B cell (primary cell): ENCODE measurements at regions not wholly inside any gene's neighbourhood (a gene's known extent, or its start where the extent isn't known, plus 50 kb on each side); places are given as distances from the start of the nearest gene placed in this dataset.
"Not testable (repeated sequence)": the region's sequence is repeated elsewhere in the genome, so short reads cannot be mapped to it uniquely, and the experiment has no call there.

Experiments used
- ATAC-seq: fragments of 200-7000 bp; cut with Tn5 transposase; one replicate; pipeline ENCODE4 v1.10.0; 2021; ENCODE audit warnings: low read depth, mild to moderate bottlenecking, moderate number of reproducible peaks, moderate library complexity
- CTCF ChIA-PET: fragments of 350-600 bp; sonication (Branson Sonifier 250); formaldehyde crosslinking; loops from one replicate; lab custom pipeline; 2021; ENCODE audit warnings: antibody characterized with exemption, inconsistent platforms; lab: Charles Lee
- POLR2A ChIA-PET: fragments of 350-600 bp; sonication (Branson Sonifier 250); formaldehyde crosslinking; loops from one replicate; lab custom pipeline; 2021; ENCODE audit warnings: antibody characterized with exemption; lab: Charles Lee
- DNase-seq: peaks from one replicate; pipeline ENCODE4 v3.0.0; 2013
- H2AFZ ChIP-seq: 2 replicates; pipeline ENCODE4 v1.6.1; 2012; ENCODE audit warnings: mild to moderate bottlenecking, low read depth, low read length; ENCODE audit not compliant: insufficient read depth, poor library complexity, severe bottlenecking
- H3K27ac ChIP-seq, 2 donors: 1 replicate in 1 of 2; 2 replicates in 1 of 2; pipeline ENCODE4 v1.5.1; 2012 to 2013; ENCODE audit warnings: low read length in 2 of 2, mild to moderate bottlenecking in 2 of 2, moderate library complexity in 1 of 2
- H3K27me3 ChIP-seq, 4 experiments: fragments of 200-600 bp in 1 of 4; sonication (generic) in 1 of 4; replicated peaks in 1 of 4; 1 replicate in 2 of 4; 2 replicates in 2 of 4; pipeline versions ENCODE4 v1.6.1 to v1.7.0; 2013 to 2016; ENCODE audit warnings: low read length in 3 of 4, mild to moderate bottlenecking in 2 of 4, mixed read lengths in 1 of 4, moderate library complexity in 1 of 4; ENCODE audit not compliant: insufficient read depth in 4 of 4, control insufficient read depth in 3 of 4; ENCODE audit errors: control extremely low read depth in 1 of 4
- H3K36me3 ChIP-seq, 2 experiments: replicated peaks in 1 of 2; 1 replicate in 1 of 2; 2 replicates in 1 of 2; pipeline versions ENCODE4 v1.6.1 to v1.7.1; 2013; ENCODE audit warnings: low read length in 1 of 2; ENCODE audit not compliant: insufficient read depth in 2 of 2, control insufficient read depth in 1 of 2; ENCODE audit errors: control extremely low read depth in 1 of 2, extremely low read depth in 1 of 2
- H3K4me1 ChIP-seq, 2 donors: fragments of 200-600 bp in 1 of 2; sonication (generic) in 1 of 2; 1 replicate in 1 of 2; 2 replicates in 1 of 2; pipeline versions ENCODE4 v1.5.1 to v1.6.1; 2013 to 2017; ENCODE audit warnings: low read length in 2 of 2; ENCODE audit not compliant: control insufficient read depth in 2 of 2, insufficient read depth in 2 of 2
- H3K4me2 ChIP-seq: replicated peaks from 2 replicates; pipeline ENCODE3; 2012; ENCODE audit warnings: mild to moderate bottlenecking, low read depth, low read length; ENCODE audit not compliant: poor library complexity, severe bottlenecking
- H3K4me3 ChIP-seq, 5 experiments: fragments of 200-600 bp in 1 of 5; sonication (generic) in 1 of 5; 1 replicate in 3 of 5; 2 replicates in 2 of 5; pipeline versions ENCODE4 v1.5.1 to v1.7.0; 2011 to 2016; ENCODE audit warnings: low read length in 4 of 5, mild to moderate bottlenecking in 4 of 5, low read depth in 2 of 5, control low read depth in 1 of 5, moderate library complexity in 1 of 5; ENCODE audit not compliant: insufficient read depth in 1 of 5; ENCODE audit errors: control extremely low read depth in 1 of 5, extremely low read depth in 1 of 5
- H3K79me2 ChIP-seq: fragments of 200-600 bp; sonication (generic); one replicate; pipeline ENCODE4 v1.6.0; 2016; ENCODE audit warnings: low read length; ENCODE audit not compliant: control insufficient read depth, insufficient read depth
- H3K9ac ChIP-seq: fragments of 200-600 bp; sonication (generic); 2 replicates; pipeline ENCODE4 v1.6.1; 2017; ENCODE audit warnings: mild to moderate bottlenecking, low read length, moderate library complexity
- H3K9me3 ChIP-seq, 3 donors: one replicate each; pipeline versions ENCODE4 v1.6.1 to v1.7.1; 2013; ENCODE audit warnings: low read length in 2 of 3; ENCODE audit not compliant: control insufficient read depth in 2 of 3, insufficient read depth in 1 of 3; ENCODE audit errors: control extremely low read depth in 1 of 3
- H4K20me1 ChIP-seq: 2 replicates; pipeline ENCODE4 v1.6.0; 2012; ENCODE audit warnings: mild to moderate bottlenecking, low read length; ENCODE audit not compliant: insufficient read depth, control insufficient read depth, poor library complexity, severe bottlenecking
- H3K27ac Mint-ChIP-seq: one replicate; pipeline ENCODE4 v1.8.0; 2021; ENCODE audit warnings: mixed read lengths
- H3K27me3 Mint-ChIP-seq: one replicate; pipeline ENCODE4 v1.8.0; 2021; ENCODE audit warnings: mixed read lengths
- H3K4me1 Mint-ChIP-seq: one replicate; pipeline ENCODE4 v1.8.0; 2021; ENCODE audit warnings: mixed read lengths
- H3K4me3 Mint-ChIP-seq: one replicate; pipeline ENCODE4 v1.8.0; 2021; ENCODE audit warnings: mixed read lengths
- H3K9me3 Mint-ChIP-seq: one replicate; pipeline ENCODE4 v1.8.0; 2022; ENCODE audit warnings: mixed read lengths; ENCODE audit not compliant: insufficient read depth
- EZH2 ChIP-seq: IDR thresholded peaks from 2 replicates; pipeline ENCODE4 v1.6.1; 2012; ENCODE audit warnings: borderline replicate concordance, low read depth, mild to moderate bottlenecking, moderate library complexity, low read length; ENCODE audit not compliant: insufficient read depth, poor library complexity, severe bottlenecking
- WGBS: methylation state at CpG from one replicate; pipeline ENCODE4 v1.1.5; 2013; ENCODE audit warnings: missing lambda C conversion rate; ENCODE audit not compliant: insufficient coverage; 5-methylcytosine and 5-hydroxymethylcytosine counted together
- intact Hi-C: fragments of 100-400 bp; cut with micrococcal nuclease; formaldehyde crosslinking; loops from one replicate; pipeline ENCODE4 v1.10.0; 2022
- TF ChIP-seq, protein P1 (sequence below): fragments of 200-600 bp; IDR thresholded peaks from one replicate; pipeline ENCODE4 v1.8.0; 2022; ENCODE audit warnings: antibody characterized with exemption, mild to moderate bottlenecking

DNA sequence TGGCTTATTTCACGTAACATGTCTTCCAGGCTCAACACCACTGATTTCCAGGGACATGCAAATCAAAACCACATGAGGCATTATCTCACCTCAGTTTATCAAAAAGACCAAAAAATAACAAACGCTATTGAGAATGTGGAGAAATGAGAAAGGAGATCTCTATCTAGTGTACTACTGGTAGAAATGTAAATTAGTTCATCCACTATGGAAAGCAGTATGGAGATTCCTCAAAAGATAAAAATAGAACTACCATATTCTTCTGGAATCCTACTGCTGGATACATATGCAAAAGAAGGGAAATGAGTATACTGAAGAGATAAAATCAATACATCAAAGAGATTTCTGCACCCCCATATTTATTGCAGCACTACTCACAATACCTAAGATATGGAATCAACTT, 329.6 kb upstream of the NDST3 start:
- H3K9me3 ChIP-seq, result peaks cover 0 to 14% (median 0%) of the 10 kb centered on the region in 3 donors
- ChIA-PET CTCF (no interaction called here), POLR2A (no interaction called here)
- no peaks in the 10 kb centered on the region for H3K36me3 ChIP-seq
- DNase-seq (no peak), ATAC-seq (no peak)
- Mint-ChIP-seq H3K27me3 (no peaks in the 10 kb centered on the region), H3K9me3 (no peaks in the 10 kb centered on the region), H3K27ac (no peak overlapping the region), H3K4me1 (no peaks in the 10 kb centered on the region), H3K4me3 (no peak overlapping the region)
- intact Hi-C loops, result no loop called here
- H3K27ac ChIP-seq, result no peak overlapping the region
- no peaks in the 10 kb centered on the region for H3K79me2 ChIP-seq
- TF ChIP-seq, protein P1, sequence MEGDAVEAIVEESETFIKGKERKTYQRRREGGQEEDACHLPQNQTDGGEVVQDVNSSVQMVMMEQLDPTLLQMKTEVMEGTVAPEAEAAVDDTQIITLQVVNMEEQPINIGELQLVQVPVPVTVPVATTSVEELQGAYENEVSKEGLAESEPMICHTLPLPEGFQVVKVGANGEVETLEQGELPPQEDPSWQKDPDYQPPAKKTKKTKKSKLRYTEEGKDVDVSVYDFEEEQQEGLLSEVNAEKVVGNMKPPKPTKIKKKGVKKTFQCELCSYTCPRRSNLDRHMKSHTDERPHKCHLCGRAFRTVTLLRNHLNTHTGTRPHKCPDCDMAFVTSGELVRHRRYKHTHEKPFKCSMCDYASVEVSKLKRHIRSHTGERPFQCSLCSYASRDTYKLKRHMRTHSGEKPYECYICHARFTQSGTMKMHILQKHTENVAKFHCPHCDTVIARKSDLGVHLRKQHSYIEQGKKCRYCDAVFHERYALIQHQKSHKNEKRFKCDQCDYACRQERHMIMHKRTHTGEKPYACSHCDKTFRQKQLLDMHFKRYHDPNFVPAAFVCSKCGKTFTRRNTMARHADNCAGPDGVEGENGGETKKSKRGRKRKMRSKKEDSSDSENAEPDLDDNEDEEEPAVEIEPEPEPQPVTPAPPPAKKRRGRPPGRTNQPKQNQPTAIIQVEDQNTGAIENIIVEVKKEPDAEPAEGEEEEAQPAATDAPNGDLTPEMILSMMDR, result no peak
- no peak for TF ChIP-seq EZH2
- no peaks in the 10 kb centered on the region for H3K27me3 ChIP-seq
- no peak overlapping the region for H3K4me3 ChIP-seq
- H3K4me1 ChIP-seq, result no peaks in the 10 kb centered on the region
- no CpG with 5 or more reads among the region's 2 CpGs for WGBS
- no peak overlapping the region for H2AFZ ChIP-seq
- no peaks in the 10 kb centered on the region for H4K20me1 ChIP-seq
- no peak overlapping the region for H3K9ac ChIP-seq
- no peak overlapping the region for H3K4me2 ChIP-seq

- H4K20me1 ChIP-seq, result no peaks in the 10 kb centered on the region
- no peak overlapping the region for H3K9ac ChIP-seq
- H3K27ac Mint-ChIP-seq, result no peak overlapping the region
- intact Hi-C loops, result no loop called here
- no peak overlapping the region for H2AFZ ChIP-seq
- DNase-seq (no peak), ATAC-seq (no peak)
- H3K9me3 Mint-ChIP-seq, result no peaks in the 10 kb centered on the region
- H3K9me3 ChIP-seq, result peaks cover 0 to 3% (median 0%) of the 10 kb centered on the region in 3 donors
- no CpG with 5 or more reads among the region's 1 CpG for WGBS
- no peaks in the 10 kb centered on the region for H3K4me1 Mint-ChIP-seq
- H3K79me2 ChIP-seq, result no peaks in the 10 kb centered on the region
- no peaks in the 10 kb centered on the region for H3K27me3 Mint-ChIP-seq
- H3K27ac ChIP-seq, result no peak overlapping the region
- no peak overlapping the region for H3K4me3 Mint-ChIP-seq
- H3K4me1 ChIP-seq, result no peaks in the 10 kb centered on the region
- CTCF ChIA-PET, result no interaction called here
- POLR2A ChIA-PET, result no interaction called here
- H3K27me3 ChIP-seq, result no peaks in the 10 kb centered on the region
- TF ChIP-seq, protein P1, result no peak
- no peak for TF ChIP-seq EZH2
- H3K4me2 ChIP-seq, result no peak overlapping the region
- no peaks in the 10 kb centered on the region for H3K36me3 ChIP-seq
- H3K4me3 ChIP-seq, result no peak overlapping the region
Measured at GRCh38 chr4:117740736-117741135, 293.6 kb upstream of the NDST3 start.

DNA sequence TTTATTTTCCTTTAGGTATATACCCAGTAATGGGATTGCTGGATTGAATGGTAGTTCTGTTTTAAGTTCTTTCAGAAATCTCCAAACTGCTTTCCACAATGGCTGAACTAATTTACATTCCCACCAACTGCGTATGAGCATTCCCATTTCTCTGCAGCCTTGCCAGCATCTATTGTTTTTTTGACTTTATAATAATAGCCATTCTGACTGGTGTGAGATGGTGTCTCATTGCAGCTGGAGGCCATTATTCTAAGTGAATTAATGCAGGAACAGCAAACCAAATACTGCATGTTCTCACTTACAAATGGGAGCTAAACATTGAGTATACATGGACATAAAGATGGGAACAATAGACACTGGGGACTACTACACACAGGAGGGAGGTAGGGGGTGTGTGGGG, 288.9 kb upstream of the NDST3 start:
- H3K4me2 ChIP-seq, H3K79me2 ChIP-seq, POLR2A ChIA-PET, H4K20me1 ChIP-seq, H3K9me3 ChIP-seq, H2AFZ ChIP-seq, DNase-seq, intact Hi-C loops, H3K4me1 ChIP-seq, H3K36me3 ChIP-seq, H3K27me3 Mint-ChIP-seq, CTCF ChIA-PET, H3K27ac Mint-ChIP-seq, H3K9ac ChIP-seq, H3K27ac ChIP-seq, ATAC-seq, H3K4me1 Mint-ChIP-seq, H3K9me3 Mint-ChIP-seq, H3K27me3 ChIP-seq, H3K4me3 Mint-ChIP-seq, H3K4me3 ChIP-seq: not testable (repeated sequence)
- no CpG with 5 or more reads among the region's 1 CpG for WGBS
